Activated naive CD4-positive, alpha-beta T cell treated with anti-CD3 and anti-CD28 coated beads, Interleukin-2, amount 10 ng/mL, durations not matched to agents 7 days and 5 days (primary cell): ENCODE measurements at regions not wholly inside any gene's neighbourhood (a gene's known extent, or its start where the extent isn't known, plus 50 kb on each side); places are given as distances from the start of the nearest gene placed in this dataset.

Source experiments
- CTCF ChIA-PET: fragments of 350-600 bp; sonication (Branson Sonifier 250); formaldehyde crosslinking; loops from one replicate; lab custom pipeline; 2021; ENCODE audit warnings: antibody characterized with exemption; lab: Charles Lee
- DNase-seq: peaks from one replicate; pipeline ENCODE4 v3.0.0-alpha.2; 2020
- H3K27ac Mint-ChIP-seq: one replicate; pipeline ENCODE4 v1.8.0; 2021; ENCODE audit warnings: mild to moderate bottlenecking, moderate library complexity, mixed read lengths
- H3K27me3 Mint-ChIP-seq: one replicate; pipeline ENCODE4 v1.8.0; 2021; ENCODE audit warnings: mild to moderate bottlenecking, mixed read lengths
- H3K36me3 Mint-ChIP-seq: one replicate; pipeline ENCODE4 v1.8.0; 2021; ENCODE audit warnings: mixed read lengths
- H3K4me1 Mint-ChIP-seq: one replicate; pipeline ENCODE4 v1.8.0; 2021; ENCODE audit warnings: mixed read lengths
- H3K4me3 Mint-ChIP-seq: one replicate; pipeline ENCODE4 v1.8.0; 2021; ENCODE audit warnings: mild to moderate bottlenecking, moderate library complexity, mixed read lengths
- H3K9me3 Mint-ChIP-seq: one replicate; pipeline ENCODE4 v1.8.0; 2021; ENCODE audit warnings: mixed read lengths

- H3K36me3 Mint-ChIP-seq = no peaks in the 10 kb centered on the region
- no peaks in the 10 kb centered on the region for H3K4me1 Mint-ChIP-seq
- CTCF ChIA-PET = no interaction called here
- H3K27ac Mint-ChIP-seq = no peak overlapping the region
- H3K27me3 Mint-ChIP-seq = no peaks in the 10 kb centered on the region
- DNase-seq = no peak
- H3K9me3 Mint-ChIP-seq = no peaks in the 10 kb centered on the region
- H3K4me3 Mint-ChIP-seq = no peak overlapping the region
These were observed 108.2 kb upstream of the ERBB4 start for GRCh38 chr2:212646698-212647366.

- no peaks in the 10 kb centered on the region for H3K36me3 Mint-ChIP-seq
- no peak for DNase-seq
These were observed 105.7 kb upstream of the ERBB4 start for GRCh38 chr2:212644195-212644837.

GRCh38 chr2:212640428-212640827 lies 101.8 kb upstream of the ERBB4 start:
- H3K4me1 Mint-ChIP-seq = no peaks in the 10 kb centered on the region
- no peak overlapping the region for H3K27ac Mint-ChIP-seq
- H3K36me3 Mint-ChIP-seq = no peaks in the 10 kb centered on the region
- H3K9me3 Mint-ChIP-seq = no peaks in the 10 kb centered on the region
- no peaks in the 10 kb centered on the region for H3K27me3 Mint-ChIP-seq
- CTCF ChIA-PET = no interaction called here
- no peak overlapping the region for H3K4me3 Mint-ChIP-seq
- no peak for DNase-seq

More at GRCh38 chr2:212644195-212644837, 105.7 kb upstream of the ERBB4 start:
- Mint-ChIP-seq H3K9me3 (no peaks in the 10 kb centered on the region), H3K27ac (no peak overlapping the region), H3K4me3 (no peak overlapping the region), H3K27me3 (no peaks in the 10 kb centered on the region), H3K4me1 (no peaks in the 10 kb centered on the region)
- CTCF ChIA-PET = no interaction called here

GRCh38 chr2:212638694-212639093 lies 100.1 kb upstream of the ERBB4 start:
- Mint-ChIP-seq H3K9me3 (no peaks in the 10 kb centered on the region), H3K4me3 (no peak overlapping the region), H3K27ac (no peak overlapping the region), H3K4me1 (no peaks in the 10 kb centered on the region), H3K36me3 (no peaks in the 10 kb centered on the region), H3K27me3 (no peaks in the 10 kb centered on the region)
- no peak for DNase-seq
- CTCF ChIA-PET = no interaction called here

- Mint-ChIP-seq H3K4me1 (no peaks in the 10 kb centered on the region), H3K4me3 (no peak overlapping the region)
- no peak for DNase-seq
These were observed 90.0 kb upstream of the ERBB4 start for GRCh38 chr2:212628586-212628985.

GRCh38 chr2:212626371-212626918 lies 87.8 kb upstream of the ERBB4 start:
- DNase-seq = no peak

More at GRCh38 chr2:212628586-212628985, 90.0 kb upstream of the ERBB4 start:
- H3K27me3 Mint-ChIP-seq = no peaks in the 10 kb centered on the region
- CTCF ChIA-PET = no interaction called here
- H3K27ac Mint-ChIP-seq = no peak overlapping the region
- H3K36me3 Mint-ChIP-seq = no peaks in the 10 kb centered on the region
- peaks cover 3% of the 10 kb centered on the region for H3K9me3 Mint-ChIP-seq

GRCh38 chr2:212619954-212620353 lies 81.4 kb upstream of the ERBB4 start:
- CTCF ChIA-PET = no interaction called here
- no peaks in the 10 kb centered on the region for H3K36me3 Mint-ChIP-seq
- no peak overlapping the region for H3K27ac Mint-ChIP-seq
- no peaks in the 10 kb centered on the region for H3K4me1 Mint-ChIP-seq
- H3K9me3 Mint-ChIP-seq = no peaks in the 10 kb centered on the region
- no peak overlapping the region for H3K4me3 Mint-ChIP-seq
- no peak for DNase-seq
- no peaks in the 10 kb centered on the region for H3K27me3 Mint-ChIP-seq

More at GRCh38 chr2:212626371-212626918, 87.8 kb upstream of the ERBB4 start:
- H3K27ac Mint-ChIP-seq = no peak overlapping the region
- H3K36me3 Mint-ChIP-seq = no peaks in the 10 kb centered on the region
- no peaks in the 10 kb centered on the region for H3K27me3 Mint-ChIP-seq
- CTCF ChIA-PET = no interaction called here
- H3K4me3 Mint-ChIP-seq = no peak overlapping the region
- no peaks in the 10 kb centered on the region for H3K4me1 Mint-ChIP-seq
- no peaks in the 10 kb centered on the region for H3K9me3 Mint-ChIP-seq

- no peaks in the 10 kb centered on the region for H3K9me3 Mint-ChIP-seq
- CTCF ChIA-PET = no interaction called here
These were observed 80.0 kb upstream of the ERBB4 start for GRCh38 chr2:212618636-212619035.

GRCh38 chr2:212610872-212611425 lies 72.3 kb upstream of the ERBB4 start:
- CTCF ChIA-PET = no interaction called here
- no peaks in the 10 kb centered on the region for H3K27me3 Mint-ChIP-seq
- no peak for DNase-seq
- H3K36me3 Mint-ChIP-seq = no peaks in the 10 kb centered on the region
- H3K27ac Mint-ChIP-seq = no peak overlapping the region
- H3K4me1 Mint-ChIP-seq = no peaks in the 10 kb centered on the region
- H3K9me3 Mint-ChIP-seq = no peaks in the 10 kb centered on the region
- no peak overlapping the region for H3K4me3 Mint-ChIP-seq

More at GRCh38 chr2:212618636-212619035, 80.0 kb upstream of the ERBB4 start:
- no peak overlapping the region for H3K27ac Mint-ChIP-seq
- H3K4me3 Mint-ChIP-seq = no peak overlapping the region
- no peaks in the 10 kb centered on the region for H3K36me3 Mint-ChIP-seq
- H3K27me3 Mint-ChIP-seq = no peaks in the 10 kb centered on the region
- no peaks in the 10 kb centered on the region for H3K4me1 Mint-ChIP-seq
- no peak for DNase-seq

GRCh38 chr2:212609479-212609878 lies 70.9 kb upstream of the ERBB4 start:
- Mint-ChIP-seq H3K4me3 (no peak overlapping the region), H3K9me3 (no peaks in the 10 kb centered on the region), H3K27ac (no peak overlapping the region), H3K27me3 (no peaks in the 10 kb centered on the region), H3K4me1 (no peaks in the 10 kb centered on the region), H3K36me3 (no peaks in the 10 kb centered on the region)
- no peak for DNase-seq
- CTCF ChIA-PET = no interaction called here

- H3K9me3 Mint-ChIP-seq = no peaks in the 10 kb centered on the region
These were observed 68.5 kb upstream of the ERBB4 start for GRCh38 chr2:212607080-212607479.

GRCh38 chr2:212606232-212606631 lies 67.6 kb upstream of the ERBB4 start:
- Mint-ChIP-seq H3K36me3 (no peaks in the 10 kb centered on the region), H3K27me3 (no peaks in the 10 kb centered on the region), H3K27ac (no peak overlapping the region), H3K9me3 (no peaks in the 10 kb centered on the region), H3K4me3 (no peak overlapping the region), H3K4me1 (no peaks in the 10 kb centered on the region)
- CTCF ChIA-PET = no interaction called here
- DNase-seq = no peak

More at GRCh38 chr2:212607080-212607479, 68.5 kb upstream of the ERBB4 start:
- H3K4me3 Mint-ChIP-seq = no peak overlapping the region
- CTCF ChIA-PET = no interaction called here
- DNase-seq = no peak
- no peaks in the 10 kb centered on the region for H3K36me3 Mint-ChIP-seq
- no peaks in the 10 kb centered on the region for H3K27me3 Mint-ChIP-seq
- no peak overlapping the region for H3K27ac Mint-ChIP-seq
- H3K4me1 Mint-ChIP-seq = no peaks in the 10 kb centered on the region

GRCh38 chr2:212596688-212597087 lies 58.1 kb upstream of the ERBB4 start:
- no peak overlapping the region for H3K27ac Mint-ChIP-seq
- no peaks in the 10 kb centered on the region for H3K27me3 Mint-ChIP-seq
- H3K9me3 Mint-ChIP-seq = no peaks in the 10 kb centered on the region
- no peaks in the 10 kb centered on the region for H3K4me1 Mint-ChIP-seq
- H3K36me3 Mint-ChIP-seq = no peaks in the 10 kb centered on the region
- CTCF ChIA-PET = no interaction called here
- DNase-seq = no peak
- no peak overlapping the region for H3K4me3 Mint-ChIP-seq

GRCh38 chr2:212596276-212596675 lies 57.7 kb upstream of the ERBB4 start:
- DNase-seq = no peak
- no peaks in the 10 kb centered on the region for H3K27me3 Mint-ChIP-seq
- H3K4me1 Mint-ChIP-seq = no peaks in the 10 kb centered on the region
- H3K4me3 Mint-ChIP-seq = no peak overlapping the region
- no peaks in the 10 kb centered on the region for H3K36me3 Mint-ChIP-seq
- CTCF ChIA-PET = no interaction called here
- no peak overlapping the region for H3K27ac Mint-ChIP-seq
- no peaks in the 10 kb centered on the region for H3K9me3 Mint-ChIP-seq
